HEK293T (cell line): ENCODE measurements at regions not wholly inside any gene's neighbourhood (a gene's known extent, or its start where the extent isn't known, plus 50 kb on each side); places are given as distances from the start of the nearest gene placed in this dataset.

Source experiments
- FOXA1 ChIP-seq: fragments of 450-650 bp; IDR thresholded peaks from 2 replicates; pipeline ENCODE4 v1.6.1; 2016; ENCODE audit warnings: mild to moderate bottlenecking
- HDGF ChIP-seq: fragments of 450-650 bp; IDR thresholded peaks from 2 replicates; pipeline ENCODE4 v1.6.1; 2017; ENCODE audit warnings: antibody characterized with exemption, borderline replicate concordance

DNA sequence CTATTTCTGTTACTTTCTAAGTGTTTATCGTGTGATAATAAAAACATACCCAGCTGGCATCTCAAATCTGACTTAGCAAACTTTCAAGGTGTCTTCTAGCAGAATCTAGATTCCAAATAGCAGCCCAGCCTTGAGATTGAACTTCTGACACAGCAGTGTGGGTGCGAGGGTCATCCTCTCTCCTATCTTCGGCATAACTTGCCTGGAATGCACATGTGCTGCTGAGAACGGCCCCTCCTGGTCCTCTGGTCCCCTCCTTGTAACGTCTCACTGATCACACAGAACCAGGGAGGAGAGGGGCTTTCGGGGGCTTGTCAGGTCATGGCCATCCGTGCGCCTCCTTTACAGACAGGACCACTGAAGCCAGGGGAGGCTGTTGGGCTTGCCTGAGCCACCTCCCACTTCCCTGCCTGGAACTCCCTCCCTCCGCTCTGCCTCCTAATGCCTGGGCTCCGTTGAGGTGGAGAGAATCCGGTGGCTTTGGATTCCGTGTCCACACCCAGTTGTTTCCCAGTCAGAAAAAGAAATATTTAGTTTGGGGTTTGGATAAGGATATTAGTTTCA is 344.4 kb upstream of the C2CD4B start:
- no peak for TF ChIP-seq FOXA1
- TF ChIP-seq HDGF = no peak
